GM12878 (cell line): ENCODE measurements at regions not wholly inside any gene's neighbourhood (a gene's known extent, or its start where the extent isn't known, plus 50 kb on each side); places are given as distances from the start of the nearest gene placed in this dataset.

ENCODE experiments used
- ATAC-seq: fragments of 200-7000 bp; cut with Tn5 transposase; 3 replicates; pipeline ENCODE4 v1.9.1; 2020; ENCODE audit warnings: mild to moderate bottlenecking, moderate library complexity
- BruUV-seq: library from RNA; stranded (reverse); fragments of 400-500 nt; replicated peaks from 2 replicates; lab custom pipeline; 2021; lab: Mats Ljungman, UMichigan
- CTCF ChIA-PET: fragments of 300-600 bp; sonication (Branson Sonifier 250); formaldehyde crosslinking; extraction: SDS; loops from one replicate; lab custom pipeline; 2021; ENCODE audit warnings: inconsistent platforms; lab: Yijun Ruan, JAX
- POLR2A ChIA-PET: fragments of 350-600 bp; formaldehyde crosslinking; extraction: SDS; loops from one replicate; lab custom pipeline; 2021; ENCODE audit warnings: inconsistent platforms; lab: Charles Lee
- RAD21 ChIA-PET: fragments of 300-600 bp; sonication (Branson Sonifier 250); formaldehyde crosslinking; loops from one replicate; lab custom pipeline; 2023; ENCODE audit warnings: antibody characterized with exemption; ENCODE audit not compliant: unreplicated experiment; lab: Charles Lee
- SMC1A ChIA-PET: fragments of 300-600 bp; sonication (Branson Sonifier 250); formaldehyde crosslinking; loops from one replicate; lab custom pipeline; 2023; ENCODE audit not compliant: unreplicated experiment, uncharacterized antibody; lab: Charles Lee
- DNase-seq: peaks from one replicate; pipeline ENCODE4 v3.0.0-alpha.2; 2011; ENCODE audit warnings: low read depth, low spot score
- FAIRE-seq: peaks from 3 replicates; lab custom pipeline; 2011; peaks lifted over from hg19 to GRCh38; lab: Jason Lieb, UNC
- H2AFZ ChIP-seq: 2 replicates; pipeline ENCODE4 v1.6.0; 2011; ENCODE audit warnings: low read depth, low read length, control low read depth; ENCODE audit not compliant: control insufficient read depth
- H3K27ac ChIP-seq: 2 replicates; pipeline ENCODE4 v1.5.1; 2011; ENCODE audit warnings: control low read depth; ENCODE audit not compliant: control insufficient read depth, insufficient read depth
- H3K27me3 ChIP-seq, 2 experiments: replicated peaks in 1 of 2; 2 replicates each; pipeline versions ENCODE4 v1.6.0 to v1.6.1; 2011; ENCODE audit warnings: low read length in 1 of 2; ENCODE audit not compliant: control insufficient read depth in 2 of 2, insufficient read depth in 2 of 2
- H3K36me3 ChIP-seq, 2 experiments: 2 replicates each; pipeline ENCODE4 v1.5.1; 2011; ENCODE audit warnings: low read length in 1 of 2; ENCODE audit not compliant: control insufficient read depth in 2 of 2, insufficient read depth in 2 of 2
- H3K4me1 ChIP-seq: 2 replicates; pipeline ENCODE4 v1.6.1; 2011; ENCODE audit warnings: mild to moderate bottlenecking, low read length, moderate library complexity, mixed read lengths; ENCODE audit not compliant: control insufficient read depth, insufficient read depth
- H3K4me2 ChIP-seq: 2 replicates; pipeline ENCODE4 v1.6.0; 2011; ENCODE audit warnings: control low read depth; ENCODE audit not compliant: control insufficient read depth, insufficient read depth
- H3K4me3 ChIP-seq: fragments of 200-600 bp; sonication (generic); 2 replicates; pipeline ENCODE4 v1.5.1; 2016
- H3K79me2 ChIP-seq: 2 replicates; pipeline ENCODE4 v1.6.0; 2011; ENCODE audit warnings: low read length; ENCODE audit not compliant: control insufficient read depth, insufficient read depth
- H3K9ac ChIP-seq: 2 replicates; pipeline ENCODE4 v1.8.0; 2011; ENCODE audit warnings: low read length, control low read depth, mixed read lengths; ENCODE audit not compliant: control insufficient read depth, insufficient read depth
- H3K9me3 ChIP-seq: replicated peaks from 3 replicates; pipeline ENCODE4 v1.5.1; 2011; ENCODE audit warnings: mild to moderate bottlenecking, low read length; ENCODE audit not compliant: control insufficient read depth, insufficient read depth
- H4K20me1 ChIP-seq: 2 replicates; pipeline ENCODE4 v1.6.0; 2011; ENCODE audit not compliant: control insufficient read depth, insufficient read depth
- BHLHE40 ChIP-seq, 2 experiments: fragments of 450-650 bp in 1 of 2; IDR thresholded peaks; 2 replicates each; pipeline ENCODE4 v1.6.1; 2011 to 2017; ENCODE audit warnings: low read depth in 2 of 2, borderline replicate concordance in 1 of 2, improper control_type of control experiment in 1 of 2, low read length in 1 of 2, mild to moderate bottlenecking in 1 of 2
- CHD1 ChIP-seq: IDR thresholded peaks from 2 replicates; pipeline ENCODE4 v1.6.1; 2012; ENCODE audit warnings: low read depth, low read length, improper control_type of control experiment
- DPF2 ChIP-seq: fragments of 450-650 bp; IDR thresholded peaks from 2 replicates; pipeline ENCODE4 v1.6.1; 2017; ENCODE audit warnings: mild to moderate bottlenecking
- E2F8 ChIP-seq: fragments of 450-650 bp; IDR thresholded peaks from 2 replicates; pipeline ENCODE4 v1.6.1; 2018; ENCODE audit warnings: mild to moderate bottlenecking, low read depth, moderate library complexity; ENCODE audit not compliant: partially characterized antibody
- ELK1 ChIP-seq: IDR thresholded peaks from 2 replicates; pipeline ENCODE4 v1.6.1; 2012; ENCODE audit warnings: low read depth, low read length, improper control_type of control experiment
- MLLT1 ChIP-seq: fragments of 450-650 bp; IDR thresholded peaks from 2 replicates; pipeline ENCODE4 v1.6.1; 2016; ENCODE audit warnings: mild to moderate bottlenecking
- RAD51 ChIP-seq: fragments of 450-650 bp; IDR thresholded peaks from 2 replicates; pipeline ENCODE4 v1.6.1; 2016; ENCODE audit warnings: moderate library complexity, mild to moderate bottlenecking, inconsistent platforms
- RCOR1 ChIP-seq: conservative IDR thresholded peaks from 2 replicates; pipeline ENCODE4 v1.6.1; 2012; ENCODE audit warnings: low read depth, low read length, improper control_type of control experiment
- WRNIP1 ChIP-seq: IDR thresholded peaks from 2 replicates; pipeline ENCODE4 v1.6.1; 2011; ENCODE audit warnings: low read depth, low read length, improper control_type of control experiment, borderline replicate concordance
- WGBS: methylation state at CpG from one replicate; pipeline ENCODE4 v1.1.6; 2016; ENCODE audit warnings: low lambda C conversion rate; ENCODE audit not compliant: insufficient replicate concordance, insufficient coverage; ENCODE audit errors: missing lambda C conversion rate; 5-methylcytosine and 5-hydroxymethylcytosine counted together
- in situ Hi-C: fragments of 300-500 bp; cut with MboI; formaldehyde crosslinking; loops from 9 replicates; pipeline ENCODE4 v1.14.3; 2018; ENCODE audit warnings: mixed read lengths
- intact Hi-C: fragments of 100-400 bp; cut with micrococcal nuclease; formaldehyde crosslinking; loops from one replicate; pipeline ENCODE4 v1.14.2; 2022; ENCODE audit not compliant: unreplicated experiment

- no peak for TF ChIP-seq DPF2
- no peak for TF ChIP-seq RCOR1
- TF ChIP-seq WRNIP1: no peak
- no peak for TF ChIP-seq CHD1
Measured at GRCh38 chr20:22438346-22438745, 146.0 kb downstream of the FOXA2 start (continued).

GRCh38 chr20:22437354-22437753 is 147.0 kb downstream of the FOXA2 start:
- in situ Hi-C loops (no loop called here), intact Hi-C loops (no loop called here)
- no peaks in the 10 kb centered on the region for H3K79me2 ChIP-seq
- no peak for ATAC-seq
- no peak overlapping the region for H3K4me2 ChIP-seq
- no peaks in the 10 kb centered on the region for H3K9me3 ChIP-seq
- H2AFZ ChIP-seq: no peak overlapping the region
- no peak overlapping the region for H3K9ac ChIP-seq
- H3K36me3 ChIP-seq: no peaks in the 10 kb centered on the region
- H3K4me3 ChIP-seq: no peak overlapping the region
- SMC1A ChIA-PET: no interaction called here
- CTCF ChIA-PET: interaction anchor here (1.0 kb wide), 1 partner anchor 255 kb away, joined by 3 read pairs; no protein-coding TSS in a partner anchor
- TF ChIP-seq RAD51 (no peak), E2F8 (no peak), ELK1 (no peak), MLLT1 (no peak), BHLHE40 (IDR thresholded peaks at IDR 0.05; ENCODE audit: borderline replicate concordance in 1 of 2, low read depth in 2 of 2, low read length in 1 of 2) (no peak)
- RAD21 ChIA-PET: no interaction called here
- WGBS: 35% methylated on average over 1 of the region's 1 CpG
- no peak for FAIRE-seq
- BruUV-seq: no TSS peak
- no peak for DNase-seq
- H3K27me3 ChIP-seq: no peaks in the 10 kb centered on the region; a peak in 1 of 4 replicates
- H3K27ac ChIP-seq: no peak overlapping the region
- POLR2A ChIA-PET: no interaction called here
- no peaks in the 10 kb centered on the region for H4K20me1 ChIP-seq
- H3K4me1 ChIP-seq: no peaks in the 10 kb centered on the region
